Esophagus muscularis mucosa (tissue), 3 donors: ENCODE measurements at regions not wholly inside any gene's neighbourhood (a gene's known extent, or its start where the extent isn't known, plus 50 kb on each side); places are given as distances from the start of the nearest gene placed in this dataset.

ENCODE experiments used
- CTCF ChIP-seq, 3 experiments: fragments of 200-600 bp in 2 of 3; fragments of 450-650 bp in 1 of 3; sonication (generic) in 2 of 3; IDR thresholded peaks; one replicate each; pipeline ENCODE4 v1.5.1; 2017 to 2019; ENCODE audit warnings: antibody characterized with exemption in 3 of 3, mild to moderate bottlenecking in 2 of 3, moderate library complexity in 1 of 3
- POLR2A ChIP-seq: fragments of 450-650 bp; IDR thresholded peaks from one replicate; pipeline ENCODE4 v1.6.1; 2017; ENCODE audit warnings: antibody characterized with exemption, moderate library complexity, mild to moderate bottlenecking, low read depth
- POLR2AphosphoS5 ChIP-seq, 2 donors: sonication (generic); formaldehyde crosslinking; IDR thresholded peaks; one replicate each; pipeline ENCODE4 v1.6.1; 2017; ENCODE audit warnings: antibody characterized with exemption in 2 of 2

- TF ChIP-seq CTCF (IDR thresholded peaks at IDR 0.05): no peak
- no peak for TF ChIP-seq POLR2AphosphoS5 (IDR thresholded peaks at IDR 0.05)
- TF ChIP-seq POLR2A: no peak
Measured at GRCh38 chr5:119833176-119833575, 203.8 kb downstream of the FAM170A start.
